IMR-90 (cell line): ENCODE measurements at regions not wholly inside any gene's neighbourhood (a gene's known extent, or its start where the extent isn't known, plus 50 kb on each side); places are given as distances from the start of the nearest gene placed in this dataset.

Experiments used
- ATAC-seq: fragments of 200-7000 bp; cut with Tn5 transposase; 2 replicates; pipeline ENCODE4 v1.9.1; 2020; ENCODE audit warnings: low read depth, mild to moderate bottlenecking, moderate library complexity
- BruUV-seq: library from RNA; stranded (reverse); fragments of 400-500 nt; replicated peaks from 2 replicates; lab custom pipeline; 2021; lab: Mats Ljungman, UMichigan
- CTCF ChIA-PET: fragments of 300-600 bp; formaldehyde crosslinking; extraction: SDS; loops from one replicate; lab custom pipeline; 2021; ENCODE audit warnings: antibody characterized with exemption; lab: Yijun Ruan, JAX
- POLR2A ChIA-PET: fragments of 300-600 bp; sonication (Branson Sonifier 250); formaldehyde crosslinking; loops from one replicate; lab custom pipeline; 2022; ENCODE audit warnings: antibody characterized with exemption; ENCODE audit not compliant: unreplicated experiment; lab: Charles Lee
- DNase-seq: peaks from one replicate; pipeline ENCODE4 v3.0.0; 2013
- H2AFZ ChIP-seq: replicated peaks from 2 replicates; pipeline ENCODE3; 2013; ENCODE audit warnings: low read length, mild to moderate bottlenecking; ENCODE audit not compliant: poor library complexity
- H2AK5ac ChIP-seq: 2 replicates; pipeline ENCODE4 v1.6.1; 2013; ENCODE audit warnings: low read depth, low read length, inconsistent platforms
- H2AK9ac ChIP-seq: replicated peaks from 2 replicates; pipeline ENCODE3; 2013; ENCODE audit warnings: mild to moderate bottlenecking, low read depth, low read length, moderate library complexity; ENCODE audit not compliant: poor library complexity
- H2BK120ac ChIP-seq: 2 replicates; pipeline ENCODE4 v1.6.1; 2013; ENCODE audit warnings: low read depth, low read length, inconsistent platforms
- H2BK15ac ChIP-seq: 3 replicates; pipeline ENCODE4 v1.6.1; 2013; ENCODE audit warnings: low read depth, low read length, inconsistent platforms
- H2BK20ac ChIP-seq: 2 replicates; pipeline ENCODE4 v1.6.1; 2013; ENCODE audit warnings: low read depth, mild to moderate bottlenecking, inconsistent platforms, low read length, moderate library complexity
- H2BK5ac ChIP-seq: 2 replicates; pipeline ENCODE4 v1.6.1; 2013; ENCODE audit warnings: mild to moderate bottlenecking, low read depth, low read length, inconsistent platforms; ENCODE audit not compliant: poor library complexity, severe bottlenecking
- H3K14ac ChIP-seq: replicated peaks from 2 replicates; pipeline ENCODE4 v1.6.1; 2013; ENCODE audit warnings: low read depth, low read length, inconsistent platforms
- H3K18ac ChIP-seq: 2 replicates; pipeline ENCODE4 v1.6.1; 2013; ENCODE audit warnings: low read depth, low read length, control low read depth
- H3K23ac ChIP-seq: 2 replicates; pipeline ENCODE4 v1.6.1; 2013; ENCODE audit warnings: low read depth, low read length, inconsistent platforms
- H3K27ac ChIP-seq: 2 replicates; pipeline ENCODE4 v1.5.1; 2013; ENCODE audit warnings: mild to moderate bottlenecking, control low read depth, low read length; ENCODE audit not compliant: insufficient read depth
- H3K27me3 ChIP-seq: 2 replicates; pipeline ENCODE4 v1.6.1; 2013; ENCODE audit warnings: low read length; ENCODE audit not compliant: control insufficient read depth, insufficient read depth
- H3K36me3 ChIP-seq: 2 replicates; pipeline ENCODE4 v1.6.1; 2013; ENCODE audit warnings: low read length, mixed read lengths; ENCODE audit not compliant: control insufficient read depth, insufficient read depth
- H3K4ac ChIP-seq: 2 replicates; pipeline ENCODE4 v1.6.1; 2013; ENCODE audit warnings: low read depth, low read length, inconsistent platforms
- H3K4me1 ChIP-seq: 2 replicates; pipeline ENCODE4 v1.6.1; 2013; ENCODE audit warnings: low read length, mixed read lengths; ENCODE audit not compliant: control insufficient read depth, insufficient read depth
- H3K4me2 ChIP-seq: 2 replicates; pipeline ENCODE4 v1.6.1; 2013; ENCODE audit warnings: low read depth, mild to moderate bottlenecking, control low read depth, low read length, moderate library complexity
- H3K4me3 ChIP-seq: 2 replicates; pipeline ENCODE4 v1.5.1; 2013; ENCODE audit warnings: low read depth, mild to moderate bottlenecking, control low read depth, low read length, moderate library complexity; ENCODE audit not compliant: insufficient read depth
- H3K56ac ChIP-seq: 2 replicates; pipeline ENCODE4 v1.6.1; 2013; ENCODE audit warnings: low read length, inconsistent platforms; ENCODE audit not compliant: insufficient read depth; ENCODE audit errors: extremely low read depth
- H3K79me1 ChIP-seq, 2 experiments: 2 replicates each; pipeline ENCODE4 v1.6.1; 2013; ENCODE audit warnings: low read length in 2 of 2, inconsistent platforms in 1 of 2, low read depth in 1 of 2
- H3K9ac ChIP-seq: 2 replicates; pipeline ENCODE4 v1.6.1; 2013; ENCODE audit warnings: low read depth, low read length, control low read depth
- H3K9me1 ChIP-seq: 2 replicates; pipeline ENCODE4 v1.6.1; 2013; ENCODE audit warnings: low read length, inconsistent platforms; ENCODE audit not compliant: insufficient read depth
- H3K9me3 ChIP-seq: 2 replicates; pipeline ENCODE4 v1.6.1; 2013; ENCODE audit warnings: low read length; ENCODE audit not compliant: control insufficient read depth, insufficient read depth
- H4K20me1 ChIP-seq: 2 replicates; pipeline ENCODE4 v1.6.1; 2013; ENCODE audit warnings: low read length, inconsistent platforms; ENCODE audit not compliant: insufficient read depth
- H4K5ac ChIP-seq: 2 replicates; pipeline ENCODE4 v1.6.1; 2013; ENCODE audit warnings: mild to moderate bottlenecking, low read depth, low read length, control low read depth
- H4K8ac ChIP-seq, 2 experiments: 2 replicates each; pipeline ENCODE4 v1.6.1; 2013; ENCODE audit warnings: low read depth in 2 of 2, low read length in 2 of 2, control low read depth in 1 of 2, inconsistent platforms in 1 of 2
- H4K91ac ChIP-seq: 2 replicates; pipeline ENCODE4 v1.6.1; 2013; ENCODE audit warnings: low read depth, low read length, inconsistent platforms; ENCODE audit not compliant: insufficient read depth
- BHLHE40 ChIP-seq: fragments of 150-350 bp; IDR thresholded peaks from 2 replicates; pipeline ENCODE4 v1.6.1; 2016; ENCODE audit warnings: mild to moderate bottlenecking, low read depth, low read length
- CEBPB ChIP-seq: IDR thresholded peaks from 2 replicates; pipeline ENCODE4 v1.6.1; 2012; ENCODE audit warnings: low read depth, low read length, improper control_type of control experiment
- CHD1 ChIP-seq: IDR thresholded peaks from 2 replicates; pipeline ENCODE4 v1.6.1; 2012; ENCODE audit warnings: low read depth, low read length, improper control_type of control experiment
- ELK1 ChIP-seq: fragments of 150-350 bp; IDR thresholded peaks from 2 replicates; pipeline ENCODE4 v1.6.1; 2016; ENCODE audit warnings: low read depth, mild to moderate bottlenecking, low read length, moderate library complexity, borderline replicate concordance
- FOS ChIP-seq: fragments of 150-350 bp; IDR thresholded peaks from 2 replicates; pipeline ENCODE4 v1.6.1; 2016; ENCODE audit warnings: low read depth, low read length
- MAFK ChIP-seq: IDR thresholded peaks from 2 replicates; pipeline ENCODE4 v1.6.1; 2012; ENCODE audit warnings: low read depth, low read length, improper control_type of control experiment
- MAZ ChIP-seq: IDR thresholded peaks from 2 replicates; pipeline ENCODE4 v1.6.1; 2012; ENCODE audit warnings: low read depth, mild to moderate bottlenecking, low read length, improper control_type of control experiment, moderate library complexity, borderline replicate concordance
- MXI1 ChIP-seq: IDR thresholded peaks from 2 replicates; pipeline ENCODE4 v1.6.1; 2012; ENCODE audit warnings: low read depth, mild to moderate bottlenecking, low read length, moderate library complexity, borderline replicate concordance
- NFE2L2 ChIP-seq: fragments of 150-350 bp; IDR thresholded peaks from 2 replicates; pipeline ENCODE4 v1.6.1; 2016; ENCODE audit warnings: low read depth, mild to moderate bottlenecking, low read length
- POLR2A ChIP-seq: IDR thresholded peaks from 2 replicates; pipeline ENCODE4 v1.6.1; 2012; ENCODE audit warnings: mild to moderate bottlenecking, low read depth, low read length
- RAD21 ChIP-seq: IDR thresholded peaks from 2 replicates; pipeline ENCODE4 v1.6.1; 2012; ENCODE audit warnings: low read length, improper control_type of control experiment
- RCOR1 ChIP-seq: IDR thresholded peaks from 2 replicates; pipeline ENCODE4 v1.6.1; 2012; ENCODE audit warnings: mild to moderate bottlenecking, low read length, improper control_type of control experiment; ENCODE audit not compliant: insufficient replicate concordance
- RFX5 ChIP-seq: IDR thresholded peaks from 2 replicates; pipeline ENCODE4 v1.8.0; 2012; ENCODE audit warnings: low read depth, mild to moderate bottlenecking, low read length, moderate library complexity
- SMC3 ChIP-seq: fragments of 150-350 bp; IDR thresholded peaks from 2 replicates; pipeline ENCODE4 v1.6.1; 2016; ENCODE audit warnings: low read depth, mild to moderate bottlenecking, antibody characterized with exemption, low read length, moderate library complexity
- USF2 ChIP-seq: fragments of 150-350 bp; IDR thresholded peaks from 2 replicates; pipeline ENCODE4 v1.6.1; 2017; ENCODE audit warnings: mild to moderate bottlenecking, antibody characterized with exemption, low read length, low read depth
- WGBS, 2 experiments: methylation state at CpG; one replicate each; pipeline versions ENCODE4 v1.1.5 to v1.1.7; 2013; ENCODE audit warnings: missing lambda C conversion rate in 2 of 2; ENCODE audit not compliant: insufficient read length in 1 of 2; ENCODE audit errors: extremely low coverage in 2 of 2; 5-methylcytosine and 5-hydroxymethylcytosine counted together
- dilution Hi-C: fragments of 300-500 bp; cut with HindIII; formaldehyde crosslinking; loops from one replicate; pipeline ENCODE4 v1.14.3; 2018; ENCODE audit warnings: low sequenced_read_pairs; ENCODE audit not compliant: unreplicated experiment
- in situ Hi-C: fragments of 300-500 bp; cut with MboI; formaldehyde crosslinking; loops from 3 replicates; pipeline ENCODE4 v1.14.3; 2019; ENCODE audit warnings: low sequenced_read_pairs, inconsistent platforms, mixed read lengths
- intact Hi-C: fragments of 100-400 bp; cut with micrococcal nuclease; formaldehyde crosslinking; loops from 2 replicates; pipeline ENCODE4 v1.10.0; 2022
- TF ChIP-seq, protein P1 (sequence below): conservative IDR thresholded peaks from 2 replicates; pipeline ENCODE4 v1.5.1; 2012; ENCODE audit warnings: mild to moderate bottlenecking, low read depth, low read length, improper control_type of control experiment

DNA sequence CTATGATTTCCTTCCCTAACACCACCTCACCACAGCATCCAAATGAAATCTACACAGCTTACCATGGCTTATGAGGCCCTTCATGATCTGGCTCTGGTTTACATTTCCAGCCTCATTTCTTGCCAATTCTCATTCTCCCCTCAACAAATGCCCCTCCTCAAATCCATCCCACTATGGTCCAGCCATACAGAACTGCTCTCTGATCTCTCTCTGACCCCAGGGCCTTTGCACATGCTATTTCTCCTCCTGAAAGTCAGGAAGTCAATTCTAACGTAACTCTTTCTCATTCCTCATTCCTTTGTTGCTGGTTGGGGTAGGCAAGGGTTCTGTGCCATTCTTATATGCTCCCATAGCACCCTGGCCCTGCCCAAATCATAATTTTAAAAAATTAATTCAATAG lies 120.0 kb downstream of the LRIG2 start:
- no CpG with 5 or more reads among the region's 1 CpG for WGBS, 2 experiments
- Histone ChIP-seq H3K4ac (no peak overlapping the region), H4K91ac (no peak overlapping the region), H3K14ac (no peak overlapping the region), H2AK9ac (no peak overlapping the region), H4K5ac (no peak overlapping the region), H3K4me1 (no peaks in the 10 kb centered on the region), H4K20me1 (no peaks in the 10 kb centered on the region), H3K36me3 (no peaks in the 10 kb centered on the region), H2BK120ac (no peak overlapping the region), H3K27ac (no peak overlapping the region), H2BK20ac (no peak overlapping the region), H2BK15ac (no peak overlapping the region), H3K4me3 (no peak overlapping the region), H3K18ac (no peak overlapping the region), H3K9me3 (no peaks in the 10 kb centered on the region), H2AK5ac (no peak overlapping the region), H3K23ac (no peak overlapping the region), H2AFZ (no peak overlapping the region), H4K8ac (no peak overlapping the region), H2BK5ac (no peak overlapping the region), H3K27me3 (peaks cover 14% of the 10 kb centered on the region), H3K56ac (no peak overlapping the region), H3K9ac (no peak overlapping the region), H3K79me1 (no peaks in the 10 kb centered on the region), H3K4me2 (no peak overlapping the region), H3K9me1 (no peaks in the 10 kb centered on the region)
- BruUV-seq = no TSS peak
- TF ChIP-seq CHD1 (no peak), MAZ (no peak), RCOR1 (no peak), MAFK (no peak), NFE2L2 (no peak), ELK1 (no peak), RAD21 (no peak), MXI1 (no peak), RFX5 (no peak), SMC3 (no peak), BHLHE40 (no peak), CEBPB (no peak), FOS (no peak), POLR2A (no peak), USF2 (no peak)
- TF ChIP-seq, protein P1, sequence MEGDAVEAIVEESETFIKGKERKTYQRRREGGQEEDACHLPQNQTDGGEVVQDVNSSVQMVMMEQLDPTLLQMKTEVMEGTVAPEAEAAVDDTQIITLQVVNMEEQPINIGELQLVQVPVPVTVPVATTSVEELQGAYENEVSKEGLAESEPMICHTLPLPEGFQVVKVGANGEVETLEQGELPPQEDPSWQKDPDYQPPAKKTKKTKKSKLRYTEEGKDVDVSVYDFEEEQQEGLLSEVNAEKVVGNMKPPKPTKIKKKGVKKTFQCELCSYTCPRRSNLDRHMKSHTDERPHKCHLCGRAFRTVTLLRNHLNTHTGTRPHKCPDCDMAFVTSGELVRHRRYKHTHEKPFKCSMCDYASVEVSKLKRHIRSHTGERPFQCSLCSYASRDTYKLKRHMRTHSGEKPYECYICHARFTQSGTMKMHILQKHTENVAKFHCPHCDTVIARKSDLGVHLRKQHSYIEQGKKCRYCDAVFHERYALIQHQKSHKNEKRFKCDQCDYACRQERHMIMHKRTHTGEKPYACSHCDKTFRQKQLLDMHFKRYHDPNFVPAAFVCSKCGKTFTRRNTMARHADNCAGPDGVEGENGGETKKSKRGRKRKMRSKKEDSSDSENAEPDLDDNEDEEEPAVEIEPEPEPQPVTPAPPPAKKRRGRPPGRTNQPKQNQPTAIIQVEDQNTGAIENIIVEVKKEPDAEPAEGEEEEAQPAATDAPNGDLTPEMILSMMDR = no peak
- ChIA-PET POLR2A (no interaction called here), CTCF (no interaction called here)
- dilution Hi-C loops = no loop called here
- intact Hi-C loops = no loop called here
- no peak for DNase-seq
- no peak for ATAC-seq
- in situ Hi-C loops = no loop called here
